HG02970 (cell line): ENCODE measurements at regions not wholly inside any gene's neighbourhood (a gene's known extent, or its start where the extent isn't known, plus 50 kb on each side); places are given as distances from the start of the nearest gene placed in this dataset.

Experiments
- ATAC-seq: cut with Tn5 transposase; IDR thresholded peaks from one replicate; pipeline ENCODE4 v1.9.1; 2021; ENCODE audit warnings: mild to moderate bottlenecking, moderate library complexity, moderate number of reproducible peaks; ENCODE audit not compliant: unreplicated experiment, low FRiP score

GRCh38 chr13:63408331-63409189, 1992.9 kb upstream of the PCDH20 start:
- ATAC-seq: no peak

- ATAC-seq: no peak
These were observed 1988.1 kb upstream of the PCDH20 start for GRCh38 chr13:63403733-63404132.

DNA sequence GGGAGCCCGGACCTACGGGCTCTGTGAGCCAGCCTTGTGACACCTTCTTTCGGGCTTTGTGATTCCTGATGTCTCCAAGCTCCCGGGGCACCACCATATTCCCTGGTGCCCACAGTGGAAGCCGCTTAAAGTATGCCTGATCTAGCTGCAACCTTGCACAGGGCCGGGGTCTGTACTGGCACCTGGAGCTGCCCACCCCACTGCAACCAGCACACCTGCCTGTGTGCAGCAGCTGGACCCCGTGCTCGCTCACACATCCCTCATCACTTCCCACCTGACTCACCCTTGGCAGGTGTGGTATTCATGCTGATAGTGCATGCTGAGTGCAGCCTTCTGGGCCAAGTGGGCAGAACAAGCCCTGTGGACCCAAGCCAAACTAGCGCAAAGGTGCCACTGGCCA, 1981.1 kb upstream of the PCDH20 start:
- no peak for ATAC-seq

GRCh38 chr13:63393112-63393511, 1977.5 kb upstream of the PCDH20 start:
- no peak for ATAC-seq

- no peak for ATAC-seq
These were observed 1974.1 kb upstream of the PCDH20 start for GRCh38 chr13:63389756-63390155.

- no peak for ATAC-seq
These were observed 1965.6 kb upstream of the PCDH20 start for GRCh38 chr13:63381078-63381859.

- ATAC-seq: no peak
These were observed 1962.3 kb upstream of the PCDH20 start for GRCh38 chr13:63377986-63378385.

- no peak for ATAC-seq
These were observed 1954.5 kb upstream of the PCDH20 start for GRCh38 chr13:63370101-63370500.

DNA sequence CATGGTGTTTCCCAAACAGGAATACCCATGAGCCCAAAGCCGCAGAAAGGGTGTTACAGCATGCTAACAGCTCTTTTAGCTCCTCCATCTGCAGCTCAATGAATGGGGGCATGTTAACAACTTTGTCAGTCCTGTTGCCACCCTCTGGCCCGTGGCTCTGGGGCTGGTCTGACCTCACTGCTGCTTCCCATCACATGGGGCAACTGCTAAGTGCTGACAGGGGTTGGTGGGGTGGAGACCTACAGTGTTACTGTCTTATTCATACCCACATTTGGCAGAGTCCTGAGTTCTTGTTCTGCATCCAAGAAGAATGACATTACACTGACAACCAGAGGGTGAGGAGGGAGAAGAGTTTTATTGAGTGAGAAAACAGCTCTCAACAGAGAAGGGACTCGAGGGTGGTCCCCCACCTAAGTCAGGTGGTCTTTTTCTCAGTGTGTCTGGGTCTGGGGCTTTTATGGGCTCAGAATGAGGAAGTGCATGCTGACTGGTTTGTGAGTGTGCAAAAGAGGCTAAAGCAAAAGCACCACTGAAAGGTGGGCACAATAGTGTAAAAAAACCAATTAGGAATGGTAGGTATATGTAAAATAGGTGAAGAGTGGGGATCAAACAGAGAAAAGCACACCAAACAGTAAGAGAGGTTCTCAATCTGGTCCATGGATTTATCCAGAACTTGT, 1952.0 kb upstream of the PCDH20 start:
- ATAC-seq: no peak

- ATAC-seq: no peak
These were observed 1948.5 kb upstream of the PCDH20 start for GRCh38 chr13:63364159-63364558.

- no peak for ATAC-seq
These were observed 1935.9 kb upstream of the PCDH20 start for GRCh38 chr13:63351533-63351932.

- ATAC-seq: no peak
These were observed 1935.4 kb upstream of the PCDH20 start for GRCh38 chr13:63351081-63351480.

DNA sequence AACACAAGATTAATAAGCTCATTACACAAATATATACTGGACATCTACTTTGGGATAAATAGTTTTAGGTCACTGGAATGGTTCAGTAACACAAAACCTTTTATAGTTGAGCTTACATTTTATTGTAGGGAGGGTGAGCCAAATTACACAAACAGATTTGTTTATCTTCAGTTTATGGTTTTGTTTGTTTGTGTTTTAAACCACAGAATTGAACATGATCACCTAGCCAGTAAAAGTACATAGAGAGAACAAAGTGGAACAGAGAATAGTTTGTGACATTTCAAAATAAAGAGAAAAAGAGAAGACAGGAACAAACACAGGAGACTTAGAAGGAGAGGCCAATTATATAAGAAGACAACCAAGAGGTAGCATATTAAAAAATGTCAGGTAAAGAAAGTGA, 1930.2 kb upstream of the PCDH20 start:
- no peak for ATAC-seq

GRCh38 chr13:63344711-63345110, 1929.1 kb upstream of the PCDH20 start:
- ATAC-seq: no peak

DNA sequence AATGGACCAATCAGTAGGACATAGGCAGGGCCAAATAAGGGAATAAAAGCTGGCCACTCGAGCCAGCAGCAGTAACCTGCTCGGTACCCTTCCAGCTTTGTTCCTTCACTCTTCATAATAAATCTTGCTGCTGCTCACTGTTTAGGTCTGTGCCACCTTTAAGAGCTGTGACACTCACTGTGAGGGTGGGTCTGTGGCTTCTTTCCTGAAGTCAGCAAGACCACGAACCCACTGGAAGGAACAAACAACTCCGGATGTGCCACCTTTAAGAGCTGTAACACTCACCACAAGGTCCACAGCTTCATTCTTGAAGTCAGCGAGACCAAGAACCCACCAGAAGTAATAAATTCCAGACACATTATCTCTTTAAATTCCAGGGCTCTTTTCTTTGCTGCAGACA, 1922.3 kb upstream of the PCDH20 start:
- ATAC-seq: no peak

GRCh38 chr13:63337041-63337440, 1921.4 kb upstream of the PCDH20 start:
- ATAC-seq: no peak

DNA sequence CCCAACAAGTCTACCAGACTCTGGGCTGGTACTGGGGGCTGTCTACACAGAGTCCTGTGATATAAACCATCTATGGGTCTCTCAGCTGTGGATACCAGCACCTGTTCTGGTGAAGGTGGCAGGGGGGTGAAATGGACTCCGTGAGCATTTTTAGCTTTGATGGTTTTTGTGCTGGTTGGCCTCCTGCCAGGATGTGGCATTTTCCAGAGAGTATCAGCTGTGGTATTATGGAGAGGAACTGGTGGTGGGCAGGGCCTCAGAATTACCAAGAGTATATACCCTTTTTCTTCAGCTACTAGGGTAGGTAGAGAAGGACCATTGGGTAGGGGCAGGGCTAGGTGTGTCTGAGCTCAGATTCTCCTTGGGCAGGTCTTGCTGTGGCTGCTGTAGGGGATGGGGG, 1920.9 kb upstream of the PCDH20 start:
- no peak for ATAC-seq

DNA sequence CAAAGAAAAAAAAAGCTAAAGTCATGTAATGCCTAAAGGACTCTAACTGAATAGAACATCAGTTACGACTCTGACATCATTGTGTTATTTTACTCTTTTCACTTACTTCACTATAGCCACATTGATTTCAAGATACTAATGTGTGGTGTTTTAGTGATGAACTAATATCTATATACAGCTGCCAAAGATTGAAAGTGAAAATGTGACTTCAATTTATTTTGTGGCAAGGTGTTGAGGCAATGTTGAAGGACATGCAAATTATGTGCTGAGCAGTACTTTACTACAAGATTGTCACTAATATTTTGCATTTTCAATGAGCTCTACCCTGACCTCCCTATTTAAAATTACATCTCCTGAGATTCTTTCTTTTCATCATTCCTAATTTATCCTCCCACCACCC, 1911.9 kb upstream of the PCDH20 start:
- no peak for ATAC-seq

DNA sequence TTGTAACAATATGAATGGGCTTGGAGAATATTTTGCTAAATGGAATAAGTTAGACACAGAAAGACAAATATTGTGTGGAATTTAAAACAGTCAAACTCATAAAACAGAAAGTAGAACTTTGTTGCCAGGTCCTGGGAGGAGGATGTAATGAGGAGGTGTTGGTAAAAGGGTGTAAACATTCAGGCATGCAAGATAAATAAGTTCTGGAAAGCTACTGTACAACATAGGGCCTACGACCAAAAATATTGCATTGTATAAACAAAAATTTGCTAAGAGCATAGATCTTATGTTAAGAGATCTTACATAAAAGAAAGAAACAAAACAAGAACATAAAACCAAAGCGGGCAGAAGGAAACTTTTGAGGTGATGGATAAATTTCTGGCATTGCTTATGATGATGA, 1907.8 kb upstream of the PCDH20 start:
- no peak for ATAC-seq

DNA sequence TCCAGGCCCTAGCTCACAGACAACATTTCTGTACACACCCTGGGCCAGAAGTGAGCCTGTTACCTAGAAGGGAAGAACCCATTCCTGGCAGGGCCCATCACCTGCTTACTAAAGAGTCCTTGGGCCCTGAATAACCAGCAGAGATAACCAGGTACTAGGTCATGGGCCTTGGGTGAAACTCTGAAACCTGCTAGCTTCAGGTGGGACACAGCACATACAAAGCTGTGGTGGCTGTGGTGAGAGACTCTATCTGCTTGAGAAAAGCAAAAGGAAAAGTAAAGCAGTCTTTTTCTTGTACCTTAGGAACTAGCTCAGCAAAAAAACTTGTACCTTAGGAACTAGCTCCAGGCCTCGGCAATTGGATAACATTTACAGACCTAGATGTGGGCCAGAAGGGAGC, 1895.9 kb upstream of the PCDH20 start:
- no peak for ATAC-seq

DNA sequence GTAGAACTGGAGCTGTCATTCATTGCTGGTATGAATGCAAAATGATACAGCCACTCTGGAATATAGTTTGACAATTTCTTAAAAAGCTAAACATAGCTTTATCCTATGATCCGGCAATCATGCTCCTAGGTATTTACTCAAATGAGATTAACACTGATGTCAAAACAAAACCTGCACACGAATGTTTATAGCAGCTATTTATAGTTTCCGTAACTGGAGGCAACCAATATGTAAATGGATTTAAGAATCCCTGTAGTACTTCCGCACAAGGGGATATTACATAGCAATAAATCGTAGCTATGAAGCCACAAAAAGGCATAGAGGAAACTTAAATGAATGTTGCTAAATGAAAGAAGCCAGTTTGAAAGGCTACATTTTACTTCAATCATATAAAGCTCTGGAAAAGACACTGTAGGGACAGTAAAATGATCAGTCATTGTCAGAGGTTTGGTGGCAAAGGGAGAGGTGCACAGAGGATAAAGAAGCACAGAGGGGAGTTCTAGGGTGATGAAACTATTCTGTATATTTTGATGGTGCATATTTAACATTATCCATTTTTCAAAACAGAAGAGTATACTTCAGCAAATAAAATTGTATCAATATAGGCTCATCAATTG, 1893.0 kb upstream of the PCDH20 start:
- no peak for ATAC-seq
